B cell (primary cell): ENCODE measurements at regions not wholly inside any gene's neighbourhood (a gene's known extent, or its start where the extent isn't known, plus 50 kb on each side); places are given as distances from the start of the nearest gene placed in this dataset.

Source experiments
- CTCF ChIP-seq: fragments of 200-600 bp; IDR thresholded peaks from one replicate; pipeline ENCODE4 v1.8.0; 2022; ENCODE audit warnings: antibody characterized with exemption, mild to moderate bottlenecking
- EZH2 ChIP-seq: IDR thresholded peaks from 2 replicates; pipeline ENCODE4 v1.6.1; 2012; ENCODE audit warnings: borderline replicate concordance, low read depth, mild to moderate bottlenecking, moderate library complexity, low read length; ENCODE audit not compliant: insufficient read depth, poor library complexity, severe bottlenecking

- TF ChIP-seq CTCF (no peak), EZH2 (no peak)
Observed at GRCh38 chr2:4840791-4841190, 851.4 kb upstream of the SOX11 start.
